ENCODE measurements at regions not wholly inside any gene's neighbourhood (a gene's known extent, or its start where the extent isn't known, plus 50 kb on each side); places are given as distances from the start of the nearest gene placed in this dataset.

DNA sequence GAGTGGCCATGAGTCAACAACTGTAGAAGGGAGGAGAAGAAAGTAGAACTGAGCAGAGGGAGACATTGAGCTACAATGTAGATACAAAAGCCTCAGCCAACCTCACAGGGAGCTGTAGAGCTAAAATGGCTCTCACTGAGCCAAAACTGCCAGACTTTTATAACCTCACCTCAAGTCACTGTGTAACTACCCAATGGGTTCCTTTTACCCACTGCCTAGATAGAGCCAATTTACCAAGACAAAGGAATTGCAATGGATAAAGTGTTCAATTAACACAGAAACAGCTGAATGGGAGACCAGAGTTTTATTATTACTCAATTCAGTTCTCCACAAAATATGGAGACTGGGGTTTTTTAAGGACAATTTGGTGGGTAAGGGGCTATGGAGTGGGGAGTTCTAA, 938.9 kb upstream of the GRIA3 start:
- DNase-seq (ENCODE audit: low read depth in 1 of 2, low spot score in 1 of 2), result no peak
- no peak overlapping the region for H3K4me3 ChIP-seq
- FAIRE-seq, result no peak
- H3K4me2 ChIP-seq, result no peak overlapping the region
- ChIA-PET POLR2A (no interaction called here), CTCF (no interaction called here)
- H3K27ac ChIP-seq, result no peak overlapping the region
- no peaks in the 10 kb centered on the region for H3K4me1 ChIP-seq
- TF ChIP-seq, protein P1, sequence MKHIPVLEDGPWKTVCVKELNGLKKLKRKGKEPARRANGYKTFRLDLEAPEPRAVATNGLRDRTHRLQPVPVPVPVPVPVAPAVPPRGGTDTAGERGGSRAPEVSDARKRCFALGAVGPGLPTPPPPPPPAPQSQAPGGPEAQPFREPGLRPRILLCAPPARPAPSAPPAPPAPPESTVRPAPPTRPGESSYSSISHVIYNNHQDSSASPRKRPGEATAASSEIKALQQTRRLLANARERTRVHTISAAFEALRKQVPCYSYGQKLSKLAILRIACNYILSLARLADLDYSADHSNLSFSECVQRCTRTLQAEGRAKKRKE (CRISPR knock-in tag; IDR thresholded peaks at IDR 0.05; ENCODE audit: low read depth), result no peak
- TF ChIP-seq EHF (CRISPR knock-in tag; IDR thresholded peaks at IDR 0.05) (no peak), FOXS1 (CRISPR knock-in tag; IDR thresholded peaks at IDR 0.05) (no peak), HEYL (CRISPR knock-in tag; IDR thresholded peaks at IDR 0.05) (no peak), SREBF2 (IDR thresholded peaks at IDR 0.05) (no peak), GATA3 (IDR thresholded peaks at IDR 0.05; ENCODE audit: borderline replicate concordance) (no peak), ESRRA (IDR thresholded peaks at IDR 0.05; ENCODE audit: borderline replicate concordance, low read length) (no peak), RAD21 (conservative IDR thresholded peaks at IDR 0.05 in 1 of 2, IDR thresholded peaks at IDR 0.05 in 1 of 2) (no peak), TP53 (CRISPR knock-in tag; IDR thresholded peaks at IDR 0.05) (no peak), CBX2 (IDR thresholded peaks at IDR 0.05; ENCODE audit: borderline replicate concordance, low read depth) (no peak), MYC (IDR thresholded peaks at IDR 0.05; ENCODE audit: borderline replicate concordance, low read length) (no peak)
- TF ChIP-seq, protein P2, sequence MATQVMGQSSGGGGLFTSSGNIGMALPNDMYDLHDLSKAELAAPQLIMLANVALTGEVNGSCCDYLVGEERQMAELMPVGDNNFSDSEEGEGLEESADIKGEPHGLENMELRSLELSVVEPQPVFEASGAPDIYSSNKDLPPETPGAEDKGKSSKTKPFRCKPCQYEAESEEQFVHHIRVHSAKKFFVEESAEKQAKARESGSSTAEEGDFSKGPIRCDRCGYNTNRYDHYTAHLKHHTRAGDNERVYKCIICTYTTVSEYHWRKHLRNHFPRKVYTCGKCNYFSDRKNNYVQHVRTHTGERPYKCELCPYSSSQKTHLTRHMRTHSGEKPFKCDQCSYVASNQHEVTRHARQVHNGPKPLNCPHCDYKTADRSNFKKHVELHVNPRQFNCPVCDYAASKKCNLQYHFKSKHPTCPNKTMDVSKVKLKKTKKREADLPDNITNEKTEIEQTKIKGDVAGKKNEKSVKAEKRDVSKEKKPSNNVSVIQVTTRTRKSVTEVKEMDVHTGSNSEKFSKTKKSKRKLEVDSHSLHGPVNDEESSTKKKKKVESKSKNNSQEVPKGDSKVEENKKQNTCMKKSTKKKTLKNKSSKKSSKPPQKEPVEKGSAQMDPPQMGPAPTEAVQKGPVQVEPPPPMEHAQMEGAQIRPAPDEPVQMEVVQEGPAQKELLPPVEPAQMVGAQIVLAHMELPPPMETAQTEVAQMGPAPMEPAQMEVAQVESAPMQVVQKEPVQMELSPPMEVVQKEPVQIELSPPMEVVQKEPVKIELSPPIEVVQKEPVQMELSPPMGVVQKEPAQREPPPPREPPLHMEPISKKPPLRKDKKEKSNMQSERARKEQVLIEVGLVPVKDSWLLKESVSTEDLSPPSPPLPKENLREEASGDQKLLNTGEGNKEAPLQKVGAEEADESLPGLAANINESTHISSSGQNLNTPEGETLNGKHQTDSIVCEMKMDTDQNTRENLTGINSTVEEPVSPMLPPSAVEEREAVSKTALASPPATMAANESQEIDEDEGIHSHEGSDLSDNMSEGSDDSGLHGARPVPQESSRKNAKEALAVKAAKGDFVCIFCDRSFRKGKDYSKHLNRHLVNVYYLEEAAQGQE (IDR thresholded peaks at IDR 0.05), result no peak
- TF ChIP-seq, protein P3, sequence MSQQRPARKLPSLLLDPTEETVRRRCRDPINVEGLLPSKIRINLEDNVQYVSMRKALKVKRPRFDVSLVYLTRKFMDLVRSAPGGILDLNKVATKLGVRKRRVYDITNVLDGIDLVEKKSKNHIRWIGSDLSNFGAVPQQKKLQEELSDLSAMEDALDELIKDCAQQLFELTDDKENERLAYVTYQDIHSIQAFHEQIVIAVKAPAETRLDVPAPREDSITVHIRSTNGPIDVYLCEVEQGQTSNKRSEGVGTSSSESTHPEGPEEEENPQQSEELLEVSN (IDR thresholded peaks at IDR 0.05; ENCODE audit: borderline replicate concordance, low read depth), result no peak
- TF ChIP-seq, protein P4, sequence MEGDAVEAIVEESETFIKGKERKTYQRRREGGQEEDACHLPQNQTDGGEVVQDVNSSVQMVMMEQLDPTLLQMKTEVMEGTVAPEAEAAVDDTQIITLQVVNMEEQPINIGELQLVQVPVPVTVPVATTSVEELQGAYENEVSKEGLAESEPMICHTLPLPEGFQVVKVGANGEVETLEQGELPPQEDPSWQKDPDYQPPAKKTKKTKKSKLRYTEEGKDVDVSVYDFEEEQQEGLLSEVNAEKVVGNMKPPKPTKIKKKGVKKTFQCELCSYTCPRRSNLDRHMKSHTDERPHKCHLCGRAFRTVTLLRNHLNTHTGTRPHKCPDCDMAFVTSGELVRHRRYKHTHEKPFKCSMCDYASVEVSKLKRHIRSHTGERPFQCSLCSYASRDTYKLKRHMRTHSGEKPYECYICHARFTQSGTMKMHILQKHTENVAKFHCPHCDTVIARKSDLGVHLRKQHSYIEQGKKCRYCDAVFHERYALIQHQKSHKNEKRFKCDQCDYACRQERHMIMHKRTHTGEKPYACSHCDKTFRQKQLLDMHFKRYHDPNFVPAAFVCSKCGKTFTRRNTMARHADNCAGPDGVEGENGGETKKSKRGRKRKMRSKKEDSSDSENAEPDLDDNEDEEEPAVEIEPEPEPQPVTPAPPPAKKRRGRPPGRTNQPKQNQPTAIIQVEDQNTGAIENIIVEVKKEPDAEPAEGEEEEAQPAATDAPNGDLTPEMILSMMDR (IDR thresholded peaks at IDR 0.05), result no peak
- ATAC-seq, result no peak
- H3K9me3 ChIP-seq, result no peaks in the 10 kb centered on the region

DNA sequence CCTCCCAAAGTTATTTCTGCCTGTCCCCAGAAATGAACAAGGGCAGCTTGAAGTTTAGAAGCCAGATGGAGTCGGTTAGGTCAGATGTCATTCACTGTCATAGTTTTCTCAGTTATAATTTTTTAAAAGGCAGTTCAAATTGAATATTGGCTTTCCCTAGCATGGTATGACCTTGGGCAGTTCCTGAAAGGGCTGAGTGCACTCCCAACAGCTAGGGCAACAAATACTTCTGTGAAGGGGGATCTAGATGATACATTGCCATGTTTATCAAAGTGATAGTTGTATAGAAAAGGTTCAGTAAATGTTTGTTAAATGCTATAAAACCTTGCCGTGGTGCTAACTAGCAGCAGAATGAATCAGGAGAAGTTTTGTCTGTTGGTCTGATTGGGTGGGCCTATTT, 938.1 kb upstream of the GRIA3 start:
- 5% methylated on average over 2 of the region's 2 CpGs for WGBS (ENCODE audit: missing lambda C conversion rate)
- H3K4me1 ChIP-seq, result no peaks in the 10 kb centered on the region
- no peak overlapping the region for H3K4me3 ChIP-seq
- CTCF ChIA-PET, result no interaction called here
- no peak for FAIRE-seq
- POLR2A ChIA-PET, result no interaction called here
- no peaks in the 10 kb centered on the region for H3K9me3 ChIP-seq
- no peak for TF ChIP-seq JUN (IDR thresholded peaks at IDR 0.05)
- TF ChIP-seq, protein P5, sequence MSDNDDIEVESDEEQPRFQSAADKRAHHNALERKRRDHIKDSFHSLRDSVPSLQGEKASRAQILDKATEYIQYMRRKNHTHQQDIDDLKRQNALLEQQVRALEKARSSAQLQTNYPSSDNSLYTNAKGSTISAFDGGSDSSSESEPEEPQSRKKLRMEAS (IDR thresholded peaks at IDR 0.05), result no peak
- TF ChIP-seq HOXA7 (CRISPR knock-in tag; IDR thresholded peaks at IDR 0.05), result no peak
- no peak for TF ChIP-seq RFX5 (IDR thresholded peaks at IDR 0.05)
- no peak for TF ChIP-seq FOSB (CRISPR knock-in tag; IDR thresholded peaks at IDR 0.05)
- no peak for TF ChIP-seq FOSL2 (IDR thresholded peaks at IDR 0.05)
- no peak for TF ChIP-seq FOSL2 (CRISPR knock-in tag; IDR thresholded peaks at IDR 0.05)
- no peak for TF ChIP-seq RCOR1 (IDR thresholded peaks at IDR 0.05; ENCODE audit: low read depth, low read length)
- no peak for TF ChIP-seq HOXB5 (CRISPR knock-in tag; IDR thresholded peaks at IDR 0.05)
- TF ChIP-seq, protein P6, sequence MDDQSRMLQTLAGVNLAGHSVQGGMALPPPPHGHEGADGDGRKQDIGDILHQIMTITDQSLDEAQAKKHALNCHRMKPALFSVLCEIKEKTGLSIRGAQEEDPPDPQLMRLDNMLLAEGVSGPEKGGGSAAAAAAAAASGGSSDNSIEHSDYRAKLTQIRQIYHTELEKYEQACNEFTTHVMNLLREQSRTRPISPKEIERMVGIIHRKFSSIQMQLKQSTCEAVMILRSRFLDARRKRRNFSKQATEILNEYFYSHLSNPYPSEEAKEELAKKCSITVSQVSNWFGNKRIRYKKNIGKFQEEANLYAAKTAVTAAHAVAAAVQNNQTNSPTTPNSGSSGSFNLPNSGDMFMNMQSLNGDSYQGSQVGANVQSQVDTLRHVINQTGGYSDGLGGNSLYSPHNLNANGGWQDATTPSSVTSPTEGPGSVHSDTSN (IDR thresholded peaks at IDR 0.05), result no peak
- no peak for TF ChIP-seq RARB (CRISPR knock-in tag; IDR thresholded peaks at IDR 0.05)
- TF ChIP-seq ZC3H11A (IDR thresholded peaks at IDR 0.05), result no peak
- TF ChIP-seq, protein P4 (IDR thresholded peaks at IDR 0.05), result no peak
- TF ChIP-seq FOXS1 (CRISPR knock-in tag; IDR thresholded peaks at IDR 0.05), result no peak
- TF ChIP-seq JUNB (IDR thresholded peaks at IDR 0.05), result no peak
- no peak overlapping the region for H3K4me2 ChIP-seq
- no peak for ATAC-seq
- DNase-seq (ENCODE audit: low read depth in 1 of 2, low spot score in 1 of 2), result no peak
- no peak overlapping the region for H3K27ac ChIP-seq
